HEK293 (cell line): ENCODE measurements at regions not wholly inside any gene's neighbourhood (a gene's known extent, or its start where the extent isn't known, plus 50 kb on each side); places are given as distances from the start of the nearest gene placed in this dataset.

ENCODE experiments used
- CTCF ChIA-PET: fragments of 350-600 bp; formaldehyde crosslinking; extraction: SDS; loops from one replicate; lab custom pipeline; 2021; ENCODE audit warnings: antibody characterized with exemption; lab: Yijun Ruan, JAX
- POLR2A ChIA-PET: fragments of 300-600 bp; formaldehyde crosslinking; extraction: SDS; loops from one replicate; lab custom pipeline; 2020; ENCODE audit warnings: antibody characterized with exemption, inconsistent platforms; lab: Yijun Ruan, JAX
- H3K27ac ChIP-seq: fragments of 200-500 bp; sonication (Bioruptor generic); 2 replicates; pipeline ENCODE4 v1.5.1; 2014; ENCODE audit warnings: low read depth, low read length, control low read depth, inconsistent platforms; ENCODE audit errors: extremely low read depth
- H3K36me3 ChIP-seq, 2 experiments: fragments of 200-500 bp in 1 of 2; sonication (Bioruptor generic) in 1 of 2; 1 replicate in 1 of 2; 2 replicates in 1 of 2; pipeline ENCODE4 v1.5.1; 2014 to 2017; ENCODE audit warnings: inconsistent platforms in 2 of 2, low read length in 2 of 2; ENCODE audit not compliant: control insufficient read depth in 2 of 2, insufficient read depth in 1 of 2
- H3K4me1 ChIP-seq: fragments of 200-500 bp; sonication (Bioruptor generic); 2 replicates; pipeline ENCODE4 v1.5.1; 2014; ENCODE audit warnings: mild to moderate bottlenecking, low read length, inconsistent platforms; ENCODE audit not compliant: control insufficient read depth, insufficient read depth
- H3K4me3 ChIP-seq: 2 replicates; pipeline ENCODE4 v1.5.1; 2011; ENCODE audit warnings: low read depth, mild to moderate bottlenecking, control low read depth, low read length, moderate library complexity
- H3K9me3 ChIP-seq: fragments of 200-500 bp; sonication (Bioruptor generic); 2 replicates; pipeline ENCODE4 v1.5.1; 2014; ENCODE audit warnings: low read depth, low read length, inconsistent platforms; ENCODE audit not compliant: control insufficient read depth, insufficient read depth
- OVOL3 ChIP-seq: fragments of 450-650 bp; formaldehyde crosslinking; IDR thresholded peaks from 2 replicates; pipeline ENCODE4 v1.5.1; 2016; ENCODE audit warnings: missing biosample characterization, missing genetic modification characterization
- SCRT2 ChIP-seq: fragments of 450-650 bp; formaldehyde crosslinking; IDR thresholded peaks from 2 replicates; pipeline ENCODE4 v1.5.1; 2016; ENCODE audit warnings: missing biosample characterization, missing genetic modification characterization
- ZBTB1 ChIP-seq: fragments of 450-650 bp; formaldehyde crosslinking; IDR thresholded peaks from 2 replicates; pipeline ENCODE4 v1.5.1; 2016; ENCODE audit warnings: missing biosample characterization, missing genetic modification characterization
- ZFP41 ChIP-seq: fragments of 450-650 bp; formaldehyde crosslinking; IDR thresholded peaks from 2 replicates; pipeline ENCODE4 v1.5.1; 2016; ENCODE audit warnings: missing biosample characterization, missing genetic modification characterization, borderline replicate concordance
- ZNF121 ChIP-seq: fragments of 450-650 bp; formaldehyde crosslinking; IDR thresholded peaks from 2 replicates; pipeline ENCODE4 v1.5.1; 2016; ENCODE audit warnings: missing biosample characterization, missing genetic modification characterization
- ZNF169 ChIP-seq: fragments of 450-650 bp; formaldehyde crosslinking; IDR thresholded peaks from 2 replicates; pipeline ENCODE4 v1.5.1; 2016; ENCODE audit warnings: missing biosample characterization, missing genetic modification characterization
- ZNF24 ChIP-seq: fragments of 450-650 bp; formaldehyde crosslinking; IDR thresholded peaks from 2 replicates; pipeline ENCODE4 v1.5.1; 2016; ENCODE audit warnings: missing biosample characterization, missing genetic modification characterization
- ZNF274 ChIP-seq, 2 experiments: fragments of 200-500 bp in 1 of 2; fragments of 450-650 bp in 1 of 2; sonication (Bioruptor generic) in 1 of 2; formaldehyde crosslinking in 1 of 2; IDR thresholded peaks; 2 replicates each; pipeline versions ENCODE4 v1.5.1 to v1.6.1; 2014 to 2016; ENCODE audit warnings: borderline replicate concordance in 1 of 2, inconsistent platforms in 1 of 2, low read length in 1 of 2, missing biosample characterization in 1 of 2, missing genetic modification characterization in 1 of 2
- ZNF341 ChIP-seq: fragments of 450-650 bp; formaldehyde crosslinking; IDR thresholded peaks from 2 replicates; pipeline ENCODE4; 2016; ENCODE audit warnings: low read depth, missing biosample characterization, missing genetic modification characterization
- ZNF366 ChIP-seq: fragments of 450-650 bp; formaldehyde crosslinking; conservative IDR thresholded peaks from 2 replicates; pipeline ENCODE4 v1.5.1; 2016; ENCODE audit warnings: missing biosample characterization, missing genetic modification characterization
- ZNF514 ChIP-seq: fragments of 450-650 bp; formaldehyde crosslinking; IDR thresholded peaks from 2 replicates; pipeline ENCODE4 v1.5.1; 2016; ENCODE audit warnings: missing biosample characterization, missing genetic modification characterization
- ZNF530 ChIP-seq: fragments of 450-650 bp; formaldehyde crosslinking; IDR thresholded peaks from 2 replicates; pipeline ENCODE4 v1.5.1; 2016; ENCODE audit warnings: low read depth, missing biosample characterization, missing genetic modification characterization
- ZNF558 ChIP-seq: fragments of 450-650 bp; formaldehyde crosslinking; IDR thresholded peaks from 2 replicates; pipeline ENCODE4 v1.5.1; 2016; ENCODE audit warnings: missing biosample characterization, missing genetic modification characterization
- ZNF571 ChIP-seq: fragments of 450-650 bp; formaldehyde crosslinking; IDR thresholded peaks from 2 replicates; pipeline ENCODE4 v1.5.0; 2017; ENCODE audit warnings: missing biosample characterization, missing genetic modification characterization
- ZNF596 ChIP-seq: fragments of 450-650 bp; IDR thresholded peaks from 2 replicates; pipeline ENCODE4 v1.5.0; 2018; ENCODE audit warnings: missing biosample characterization, mild to moderate bottlenecking, missing genetic modification characterization, moderate library complexity
- ZNF610 ChIP-seq: fragments of 450-650 bp; formaldehyde crosslinking; IDR thresholded peaks from 2 replicates; pipeline ENCODE4 v1.5.1; 2016; ENCODE audit warnings: missing biosample characterization, missing genetic modification characterization, borderline replicate concordance
- ZSCAN30 ChIP-seq: fragments of 450-650 bp; IDR thresholded peaks from 2 replicates; pipeline ENCODE4 v1.5.1; 2018; ENCODE audit warnings: missing biosample characterization, mild to moderate bottlenecking, missing genetic modification characterization, moderate library complexity
- TF ChIP-seq, protein P1 (sequence below): fragments of 450-650 bp; formaldehyde crosslinking; IDR thresholded peaks from 2 replicates; pipeline ENCODE4 v1.5.1; 2016; ENCODE audit warnings: missing biosample characterization, missing genetic modification characterization
- TF ChIP-seq, protein P2 (sequence below): fragments of 450-650 bp; formaldehyde crosslinking; IDR thresholded peaks from 2 replicates; pipeline ENCODE4 v1.5.1; 2017; ENCODE audit warnings: missing biosample characterization, missing genetic modification characterization
- TF ChIP-seq, protein P3 (sequence below): fragments of 450-650 bp; formaldehyde crosslinking; IDR thresholded peaks from 2 replicates; pipeline ENCODE4 v1.5.1; 2016; ENCODE audit warnings: missing biosample characterization, missing genetic modification characterization, low read depth

DNA sequence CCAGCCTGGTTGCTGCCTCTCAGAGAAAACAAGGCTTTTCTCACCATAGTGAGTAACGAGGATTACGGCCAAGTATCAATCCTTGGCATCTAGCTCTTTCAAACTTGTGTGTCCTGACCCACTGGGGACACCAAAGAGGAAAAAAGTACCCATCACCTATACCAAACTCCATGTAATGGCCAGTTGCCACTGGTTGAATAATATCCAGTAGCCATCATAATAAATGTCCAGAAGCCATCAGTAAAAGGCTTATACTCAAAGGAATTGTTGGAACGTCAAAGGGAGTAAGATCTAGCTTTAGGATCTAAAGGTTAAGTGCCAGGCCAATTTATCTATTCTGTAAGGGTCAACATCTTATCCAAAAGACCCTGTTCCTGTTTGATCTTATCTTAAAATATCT is 91.1 kb downstream of the PTPRS start:
- Histone ChIP-seq H3K36me3 (peaks cover 0 to 5% of the 10 kb centered on the region in 2 experiments; a peak in 1 of 3 replicates), H3K4me3 (no peak overlapping the region), H3K27ac (no peak overlapping the region)
- CTCF ChIA-PET = interaction anchor here (0.6 kb wide), 1 partner anchor 10 kb away, joined by 3 read pairs; no protein-coding TSS in a partner anchor
- POLR2A ChIA-PET = interaction anchor here (0.6 kb wide), 1 partner anchor 433 kb away, joined by 10 read pairs; no protein-coding TSS in a partner anchor
- TF ChIP-seq ZFP41 (tag by site-specific recombination) (no peak), ZSCAN30 (peak; percentile 100), ZNF341 (tag by site-specific recombination) (no peak)
- TF ChIP-seq, all 188 proteins: peak for 1
- H3K4me1 ChIP-seq = no peaks in the 10 kb centered on the region
- no peaks in the 10 kb centered on the region for H3K9me3 ChIP-seq

DNA sequence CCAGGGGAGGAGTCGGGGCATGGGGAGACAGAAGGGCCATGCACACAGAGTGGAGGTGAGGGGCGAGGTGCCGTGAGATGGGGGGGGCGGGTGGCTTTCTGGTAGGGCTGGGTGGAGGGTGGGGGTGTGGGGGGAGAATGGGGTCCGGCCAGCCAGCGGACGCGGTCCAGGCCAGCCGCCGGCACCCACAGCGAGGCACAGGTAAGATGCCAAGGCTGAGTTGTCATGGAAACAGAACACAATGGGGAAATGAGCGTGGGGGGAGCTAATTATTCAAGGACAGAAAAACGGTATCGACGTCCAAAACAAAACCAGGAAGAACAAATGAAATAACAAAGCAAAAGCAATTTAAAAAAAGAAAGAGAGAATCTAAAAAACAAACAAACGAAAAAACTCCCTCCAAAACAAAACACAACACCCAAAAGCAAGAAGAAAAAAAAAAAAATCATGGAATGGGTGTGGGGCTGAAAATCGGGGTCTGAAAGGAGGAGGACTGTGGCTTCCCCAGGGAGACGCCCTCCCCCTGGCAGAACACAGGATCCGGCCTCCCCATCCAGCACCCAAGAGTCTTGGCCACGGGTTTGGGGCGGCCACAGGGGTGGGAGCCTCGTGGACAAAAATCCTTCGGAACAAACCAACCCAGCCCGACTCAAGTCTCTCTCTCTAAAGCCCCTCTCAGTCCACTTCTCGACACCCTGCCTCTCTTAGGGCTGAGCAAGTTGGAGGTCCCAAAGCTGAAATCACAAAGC is 92.5 kb downstream of the PTPRS start:
- Histone ChIP-seq H3K4me3 (no peak overlapping the region), H3K36me3 (peaks cover 0 to 13% of the 10 kb centered on the region in 2 experiments; a peak in 2 of 3 replicates), H3K9me3 (no peaks in the 10 kb centered on the region), H3K4me1 (no peaks in the 10 kb centered on the region), H3K27ac (no peak overlapping the region)
- POLR2A ChIA-PET = interaction anchor here (0.7 kb wide), 1 partner anchor 23 kb away, joined by 3 read pairs; no protein-coding TSS in a partner anchor
- TF ChIP-seq, protein P1, sequence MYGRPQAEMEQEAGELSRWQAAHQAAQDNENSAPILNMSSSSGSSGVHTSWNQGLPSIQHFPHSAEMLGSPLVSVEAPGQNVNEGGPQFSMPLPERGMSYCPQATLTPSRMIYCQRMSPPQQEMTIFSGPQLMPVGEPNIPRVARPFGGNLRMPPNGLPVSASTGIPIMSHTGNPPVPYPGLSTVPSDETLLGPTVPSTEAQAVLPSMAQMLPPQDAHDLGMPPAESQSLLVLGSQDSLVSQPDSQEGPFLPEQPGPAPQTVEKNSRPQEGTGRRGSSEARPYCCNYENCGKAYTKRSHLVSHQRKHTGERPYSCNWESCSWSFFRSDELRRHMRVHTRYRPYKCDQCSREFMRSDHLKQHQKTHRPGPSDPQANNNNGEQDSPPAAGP (tag by site-specific recombination) = no peak
- TF ChIP-seq ZNF530 (no peak), ZNF610 (tag by site-specific recombination) (no peak), ZNF121 (no peak), OVOL3 (tag by site-specific recombination) (no peak), ZNF558 (tag by site-specific recombination) (no peak), ZBTB1 (tag by site-specific recombination) (no peak), ZNF274 (IDR thresholded peaks at IDR 0.05; ENCODE audit: low read length) (no peak), ZNF274 (tag by site-specific recombination; IDR thresholded peaks at IDR 0.05; ENCODE audit: borderline replicate concordance) (no peak), ZNF24 (no peak), ZNF514 (tag by site-specific recombination) (no peak), ZNF596 (tag by site-specific recombination) (no peak), ZNF571 (no peak)
- TF ChIP-seq, protein P2, sequence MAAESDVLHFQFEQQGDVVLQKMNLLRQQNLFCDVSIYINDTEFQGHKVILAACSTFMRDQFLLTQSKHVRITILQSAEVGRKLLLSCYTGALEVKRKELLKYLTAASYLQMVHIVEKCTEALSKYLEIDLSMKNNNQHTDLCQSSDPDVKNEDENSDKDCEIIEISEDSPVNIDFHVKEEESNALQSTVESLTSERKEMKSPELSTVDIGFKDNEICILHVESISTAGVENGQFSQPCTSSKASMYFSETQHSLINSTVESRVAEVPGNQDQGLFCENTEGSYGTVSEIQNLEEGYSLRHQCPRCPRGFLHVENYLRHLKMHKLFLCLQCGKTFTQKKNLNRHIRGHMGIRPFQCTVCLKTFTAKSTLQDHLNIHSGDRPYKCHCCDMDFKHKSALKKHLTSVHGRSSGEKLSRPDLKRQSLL (tag by site-specific recombination) = no peak
- TF ChIP-seq, protein P3, sequence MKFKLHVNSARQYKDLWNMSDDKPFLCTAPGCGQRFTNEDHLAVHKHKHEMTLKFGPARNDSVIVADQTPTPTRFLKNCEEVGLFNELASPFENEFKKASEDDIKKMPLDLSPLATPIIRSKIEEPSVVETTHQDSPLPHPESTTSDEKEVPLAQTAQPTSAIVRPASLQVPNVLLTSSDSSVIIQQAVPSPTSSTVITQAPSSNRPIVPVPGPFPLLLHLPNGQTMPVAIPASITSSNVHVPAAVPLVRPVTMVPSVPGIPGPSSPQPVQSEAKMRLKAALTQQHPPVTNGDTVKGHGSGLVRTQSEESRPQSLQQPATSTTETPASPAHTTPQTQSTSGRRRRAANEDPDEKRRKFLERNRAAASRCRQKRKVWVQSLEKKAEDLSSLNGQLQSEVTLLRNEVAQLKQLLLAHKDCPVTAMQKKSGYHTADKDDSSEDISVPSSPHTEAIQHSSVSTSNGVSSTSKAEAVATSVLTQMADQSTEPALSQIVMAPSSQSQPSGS (tag by site-specific recombination) = no peak
- CTCF ChIA-PET = no interaction called here

DNA sequence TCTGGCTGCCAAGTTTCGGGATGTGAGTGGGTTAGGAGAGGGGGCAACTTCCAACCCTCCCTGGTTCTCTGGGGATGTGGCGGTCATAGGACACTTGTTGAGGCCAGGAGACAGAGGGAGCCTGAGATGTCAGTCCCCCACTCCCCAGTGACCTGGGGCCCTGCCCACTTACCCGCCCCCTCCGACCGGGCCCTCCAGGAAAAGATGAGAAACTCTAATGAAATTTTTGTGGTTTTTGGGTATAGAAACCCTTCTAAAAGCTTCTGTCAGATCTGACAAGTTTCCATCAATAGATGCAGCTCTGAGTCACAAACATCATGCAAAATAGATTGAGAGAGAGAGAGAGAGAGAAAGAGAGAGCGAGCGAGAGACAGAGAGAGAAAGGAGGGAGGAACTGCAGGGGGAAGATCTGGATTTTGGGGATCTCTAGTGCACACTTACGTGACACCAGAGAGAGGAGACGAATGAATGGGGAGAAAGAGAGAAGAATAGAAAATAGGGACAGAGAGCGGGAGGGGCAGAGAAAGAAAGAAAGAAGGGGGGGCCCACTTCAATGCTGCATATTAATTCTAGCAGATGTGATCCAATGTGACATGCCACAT is 94.0 kb downstream of the PTPRS start:
- CTCF ChIA-PET = no interaction called here
- Histone ChIP-seq H3K36me3 (peaks cover 0 to 13% of the 10 kb centered on the region in 2 experiments; a peak in 2 of 3 replicates), H3K9me3 (no peaks in the 10 kb centered on the region), H3K4me3 (no peak overlapping the region), H3K27ac (no peak overlapping the region), H3K4me1 (no peaks in the 10 kb centered on the region)
- POLR2A ChIA-PET = no interaction called here
- TF ChIP-seq SCRT2 (0 out of 2 replicates have a peak, but pooled peaks have one; percentile 42), ZNF366 (tag by site-specific recombination) (0 out of 2 replicates have a peak, but pooled peaks have one; percentile 61), ZNF169 (tag by site-specific recombination) (no peak), ZNF596 (tag by site-specific recombination) (peak; percentile 86)
